ENCODE measurements at regions not wholly inside any gene's neighbourhood (a gene's known extent, or its start where the extent isn't known, plus 50 kb on each side); places are given as distances from the start of the nearest gene placed in this dataset.

DNA sequence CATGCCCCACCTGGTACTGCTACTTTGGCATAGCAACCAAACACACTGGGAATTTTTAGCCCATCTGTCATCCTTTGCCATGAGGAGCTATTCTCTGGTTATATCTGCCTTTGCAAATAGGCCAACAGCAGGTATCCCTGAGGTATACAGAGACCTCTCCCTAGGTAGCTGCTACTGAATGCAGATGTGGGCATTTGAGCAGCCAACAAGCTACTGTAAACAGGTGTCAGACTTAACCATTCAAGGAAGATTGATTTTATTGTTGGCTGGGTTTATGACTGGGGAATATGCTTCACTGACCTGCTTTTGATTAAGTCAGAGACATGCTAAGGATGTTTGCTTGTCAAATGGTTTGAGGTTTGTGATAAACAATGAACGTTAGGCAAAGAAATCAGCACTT, 183.2 kb downstream of the OXSM start:
- TF ChIP-seq, protein P1, sequence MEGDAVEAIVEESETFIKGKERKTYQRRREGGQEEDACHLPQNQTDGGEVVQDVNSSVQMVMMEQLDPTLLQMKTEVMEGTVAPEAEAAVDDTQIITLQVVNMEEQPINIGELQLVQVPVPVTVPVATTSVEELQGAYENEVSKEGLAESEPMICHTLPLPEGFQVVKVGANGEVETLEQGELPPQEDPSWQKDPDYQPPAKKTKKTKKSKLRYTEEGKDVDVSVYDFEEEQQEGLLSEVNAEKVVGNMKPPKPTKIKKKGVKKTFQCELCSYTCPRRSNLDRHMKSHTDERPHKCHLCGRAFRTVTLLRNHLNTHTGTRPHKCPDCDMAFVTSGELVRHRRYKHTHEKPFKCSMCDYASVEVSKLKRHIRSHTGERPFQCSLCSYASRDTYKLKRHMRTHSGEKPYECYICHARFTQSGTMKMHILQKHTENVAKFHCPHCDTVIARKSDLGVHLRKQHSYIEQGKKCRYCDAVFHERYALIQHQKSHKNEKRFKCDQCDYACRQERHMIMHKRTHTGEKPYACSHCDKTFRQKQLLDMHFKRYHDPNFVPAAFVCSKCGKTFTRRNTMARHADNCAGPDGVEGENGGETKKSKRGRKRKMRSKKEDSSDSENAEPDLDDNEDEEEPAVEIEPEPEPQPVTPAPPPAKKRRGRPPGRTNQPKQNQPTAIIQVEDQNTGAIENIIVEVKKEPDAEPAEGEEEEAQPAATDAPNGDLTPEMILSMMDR (IDR thresholded peaks at IDR 0.05; ENCODE audit: extremely low read depth in 1 of 2, insufficient read depth in 1 of 2, low read depth in 1 of 2, low read length in 2 of 2), result no peak
- TF ChIP-seq MAX (IDR thresholded peaks at IDR 0.05; ENCODE audit: insufficient read depth, insufficient read length), result no peak
- TF ChIP-seq POLR2AphosphoS5 (IDR thresholded peaks at IDR 0.05; ENCODE audit: insufficient read depth, low read depth, low read length), result no peak

Data from endothelial cell of umbilical vein (primary cell).